ENCODE measurements at regions not wholly inside any gene's neighbourhood (a gene's known extent, or its start where the extent isn't known, plus 50 kb on each side); places are given as distances from the start of the nearest gene placed in this dataset.
"Not testable (repeated sequence)": the region's sequence is repeated elsewhere in the genome, so short reads cannot be mapped to it uniquely, and the experiment has no call there.

DNA sequence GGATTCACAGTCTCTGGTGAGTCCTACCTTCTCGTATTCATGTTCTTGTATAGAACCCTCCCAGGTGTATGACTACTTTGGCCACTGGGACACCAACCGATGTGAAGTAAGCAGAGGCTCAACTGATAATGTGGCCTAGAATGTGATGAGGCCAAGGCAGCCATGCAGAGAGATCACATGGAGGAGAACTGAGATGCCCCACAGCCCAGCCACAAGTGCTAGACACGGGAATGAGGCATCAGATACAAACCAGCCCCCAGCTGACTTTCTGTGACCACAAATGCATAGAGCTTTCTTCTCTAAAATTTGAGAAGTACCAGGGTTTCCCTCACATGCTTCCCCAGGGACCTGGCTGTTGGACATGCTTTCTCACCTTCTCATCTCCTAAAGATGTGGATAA, 375.7 kb downstream of the CCSER2 start:
- no peak for DNase-seq

DNA sequence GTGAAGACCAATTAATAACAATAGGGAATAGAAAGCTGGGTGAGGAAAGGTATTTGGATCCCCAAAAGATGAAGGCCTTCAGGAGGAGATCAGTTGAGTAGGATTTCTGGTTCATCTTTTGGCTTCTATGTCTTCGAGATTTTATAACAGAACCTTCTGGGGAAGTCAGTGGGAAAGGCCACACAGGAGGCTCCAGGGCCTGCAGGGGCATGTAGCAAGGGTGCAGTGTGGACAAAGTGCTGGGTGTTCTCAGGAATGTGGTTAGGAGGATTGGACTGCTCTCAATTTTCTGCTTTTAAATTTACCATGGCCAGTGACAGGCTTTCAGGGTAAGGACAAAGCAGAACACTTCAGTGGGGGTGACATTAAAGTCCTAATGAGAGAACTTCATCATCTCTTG, 378.0 kb downstream of the CCSER2 start:
- no peak for DNase-seq

- no peak for DNase-seq
Measured at GRCh38 chr10:84706875-84707274, 378.5 kb downstream of the CCSER2 start.

DNA sequence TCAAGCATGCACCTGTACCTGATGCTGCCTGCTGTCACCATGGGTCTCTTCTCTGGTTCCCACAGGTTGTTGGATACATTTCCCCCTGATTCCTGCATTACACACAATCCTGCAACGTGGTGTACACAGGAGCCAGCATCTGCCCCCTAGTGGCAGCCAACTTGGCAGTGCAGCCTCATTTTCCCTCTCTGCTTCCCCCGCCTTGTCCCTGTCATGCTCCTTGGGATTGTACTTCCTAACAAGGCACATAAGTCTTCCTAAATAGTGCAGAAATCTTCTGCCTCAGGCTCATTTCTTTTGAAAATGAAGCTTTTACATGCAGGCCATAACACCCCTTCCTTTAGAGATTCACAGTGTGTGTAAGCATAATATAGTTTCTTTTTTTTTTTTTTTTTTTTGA, 387.5 kb downstream of the CCSER2 start:
- no peak for DNase-seq

GRCh38 chr10:84718877-84719616, 390.7 kb downstream of the CCSER2 start:
- DNase-seq = no peak

DNA sequence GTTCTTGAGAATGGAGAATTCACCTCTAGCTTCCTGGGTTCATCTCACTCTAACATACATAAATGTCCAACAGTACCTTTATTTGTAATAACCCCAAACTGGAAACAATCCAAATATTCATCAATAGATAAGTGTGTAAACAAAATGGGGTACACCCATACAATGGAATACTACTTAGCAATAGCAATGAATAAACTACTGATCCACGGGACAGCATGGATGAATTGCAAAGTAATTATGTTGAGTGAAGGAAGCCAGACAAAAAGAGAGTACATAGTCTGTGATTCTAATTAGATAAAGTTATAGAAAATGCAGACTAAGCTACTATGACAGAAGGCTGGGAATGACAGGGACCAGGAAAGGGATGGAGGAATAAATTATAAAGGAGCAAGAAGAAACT, 391.3 kb downstream of the CCSER2 start:
- no peak for DNase-seq

DNA sequence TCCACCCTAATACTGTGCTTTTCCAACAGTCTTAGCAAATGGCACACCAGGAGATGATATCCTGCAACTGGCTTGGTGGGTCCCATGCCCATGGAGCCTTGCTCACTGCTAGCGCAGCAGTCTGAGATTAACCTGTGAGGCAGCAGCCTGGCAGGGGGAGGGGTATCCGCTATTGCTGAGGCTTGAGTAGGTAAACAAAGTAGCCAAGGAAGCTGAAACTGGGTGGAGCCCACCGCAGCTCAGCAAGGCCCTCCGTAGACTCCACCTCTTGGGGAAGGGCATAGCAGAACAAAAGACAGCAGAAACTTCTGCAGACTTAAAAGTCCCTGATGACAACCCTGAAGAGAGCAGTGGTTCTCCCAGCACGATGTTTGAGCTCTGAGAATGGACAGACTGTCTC, 399.0 kb downstream of the CCSER2 start:
- no peak for DNase-seq

- not testable (repeated sequence) for DNase-seq
Measured at GRCh38 chr10:84739126-84739525, 410.7 kb downstream of the CCSER2 start.

DNA sequence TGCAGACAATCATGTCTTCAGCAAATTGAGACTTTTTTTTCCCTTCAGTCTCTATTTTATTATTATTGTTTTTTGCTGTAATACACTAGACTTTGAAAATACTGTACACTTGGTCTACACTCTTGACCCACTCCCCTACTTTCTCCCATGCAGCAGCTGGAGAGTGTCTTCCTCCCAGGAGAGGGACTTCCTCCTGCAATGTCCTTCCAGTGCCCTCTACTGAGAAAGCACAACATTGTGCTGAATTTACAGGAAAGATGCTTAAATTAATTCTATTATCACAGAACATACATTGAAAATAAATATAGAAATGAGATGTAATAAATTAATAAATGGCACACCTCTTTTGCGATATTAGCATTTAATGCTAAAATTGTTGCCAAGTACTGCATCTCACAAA, 411.3 kb downstream of the CCSER2 start:
- DNase-seq = no peak

DNA sequence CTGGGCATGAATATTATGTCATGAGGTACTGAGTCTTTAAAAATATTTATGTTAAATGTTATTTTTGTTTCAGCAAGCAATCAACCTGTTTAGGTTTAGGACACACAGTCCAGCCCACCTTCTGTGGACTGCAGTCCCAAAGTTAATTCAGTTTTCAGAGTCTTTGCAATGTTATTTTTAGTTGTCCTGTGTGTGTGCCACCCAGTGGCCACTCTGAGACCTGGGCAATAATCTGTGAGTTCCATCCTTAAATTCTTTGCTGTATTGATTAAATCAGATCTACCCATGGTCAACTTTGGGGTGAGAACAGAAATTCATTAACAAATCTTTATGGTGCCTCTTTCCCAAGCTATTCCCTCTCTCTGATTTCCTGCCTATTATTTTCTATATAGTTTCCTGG, 415.1 kb downstream of the CCSER2 start:
- DNase-seq = no peak

DNA sequence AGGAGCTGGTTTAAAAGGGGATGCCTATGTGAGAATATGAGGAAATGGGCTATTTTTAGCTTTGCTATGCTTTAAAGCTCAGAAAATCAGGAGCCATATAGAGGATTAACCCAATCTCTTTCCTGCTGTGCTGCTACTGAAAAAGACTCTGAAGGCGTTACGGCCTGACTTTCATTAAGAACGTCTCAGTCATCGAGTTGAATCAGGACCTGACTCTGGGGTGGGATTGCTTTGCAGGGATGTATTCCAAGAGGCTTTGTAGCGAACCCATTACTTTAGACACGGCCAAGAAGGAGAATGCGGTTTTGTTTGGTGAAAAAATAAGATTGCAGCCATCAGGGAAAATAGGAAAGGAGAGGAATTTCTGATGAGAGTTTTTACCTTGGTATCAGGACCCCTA, 426.9 kb downstream of the CCSER2 start:
- no peak for DNase-seq

DNA sequence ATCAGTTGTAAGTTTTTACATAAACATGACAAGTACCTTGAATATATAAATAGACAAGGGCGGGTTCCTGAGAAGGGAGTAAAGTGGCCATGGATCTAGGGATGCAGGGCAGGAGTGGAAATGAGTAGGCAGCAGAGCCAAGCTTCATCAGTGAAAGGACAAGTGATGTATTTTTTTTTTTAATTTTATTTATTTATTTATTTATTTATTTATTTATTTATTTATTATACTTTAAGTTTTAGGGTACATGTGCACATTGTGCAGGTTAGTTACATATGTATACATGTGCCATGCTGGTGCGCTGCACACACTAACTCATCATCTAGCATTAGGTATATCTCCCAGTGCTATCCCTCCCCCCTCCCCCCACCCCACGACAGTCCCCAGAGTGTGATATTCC, 428.3 kb downstream of the CCSER2 start:
- DNase-seq = not testable (repeated sequence)

DNA sequence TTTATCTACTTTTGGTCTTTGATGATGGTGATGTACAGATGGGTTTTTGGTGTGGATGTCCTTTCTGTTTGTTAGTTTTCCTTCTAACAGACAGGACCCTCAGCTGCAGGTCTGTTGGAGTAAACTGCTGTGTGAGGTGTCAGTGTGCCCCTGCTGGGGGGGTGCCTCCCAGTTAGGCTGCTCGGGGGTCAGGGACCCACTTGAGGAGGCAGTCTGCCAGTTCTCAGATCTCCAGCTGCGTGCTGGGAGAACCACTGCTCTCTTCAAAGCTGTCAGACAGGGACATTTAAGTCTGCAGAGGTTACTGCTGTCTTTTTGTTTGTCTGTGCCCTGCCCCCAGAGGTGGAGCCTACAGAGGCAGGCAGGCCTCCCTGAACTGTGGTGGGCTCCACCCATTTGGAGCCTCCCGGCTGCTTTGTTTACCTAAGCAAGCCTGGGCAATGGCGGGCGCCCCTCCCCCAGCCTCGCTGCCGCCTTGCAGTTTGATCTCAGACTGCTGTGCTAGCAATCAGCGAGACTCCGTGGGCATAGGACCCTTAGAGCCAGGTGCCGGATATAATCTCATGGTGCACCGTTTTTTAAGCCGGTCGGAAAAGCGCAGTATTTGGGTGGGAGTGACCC, 433.7 kb downstream of the CCSER2 start:
- not testable (repeated sequence) for DNase-seq

DNA sequence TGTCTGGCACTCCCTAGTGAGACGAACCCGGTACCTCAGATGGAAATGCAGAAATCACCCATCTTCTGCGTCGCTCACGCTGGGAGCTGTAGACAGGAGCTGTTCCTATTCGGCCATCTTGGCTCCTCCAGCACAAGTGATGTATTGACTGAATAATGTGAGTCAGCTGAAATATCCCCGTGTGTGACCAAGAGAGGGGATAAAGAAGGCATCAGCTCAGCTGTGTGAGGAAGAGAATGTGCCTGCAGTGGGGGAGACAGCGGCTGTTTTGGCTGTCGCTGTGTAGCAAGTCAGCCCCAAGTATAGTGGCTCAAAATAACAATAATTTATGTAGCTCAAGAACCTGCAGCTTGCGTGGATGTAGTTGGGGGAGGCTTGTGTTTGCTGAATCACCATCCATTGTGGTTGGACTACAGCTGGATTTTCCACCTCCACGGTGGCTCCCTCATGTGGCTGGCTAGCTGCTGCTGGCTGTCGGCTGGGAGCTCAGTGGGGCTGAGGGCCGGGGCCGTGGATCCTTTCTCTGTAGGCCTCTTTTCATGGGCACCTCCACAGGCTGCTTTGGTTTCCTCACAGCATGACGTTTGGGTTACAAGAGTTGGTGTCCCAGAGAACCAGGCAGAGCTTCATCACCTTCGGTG, 434.5 kb downstream of the CCSER2 start:
- no peak for DNase-seq

DNA sequence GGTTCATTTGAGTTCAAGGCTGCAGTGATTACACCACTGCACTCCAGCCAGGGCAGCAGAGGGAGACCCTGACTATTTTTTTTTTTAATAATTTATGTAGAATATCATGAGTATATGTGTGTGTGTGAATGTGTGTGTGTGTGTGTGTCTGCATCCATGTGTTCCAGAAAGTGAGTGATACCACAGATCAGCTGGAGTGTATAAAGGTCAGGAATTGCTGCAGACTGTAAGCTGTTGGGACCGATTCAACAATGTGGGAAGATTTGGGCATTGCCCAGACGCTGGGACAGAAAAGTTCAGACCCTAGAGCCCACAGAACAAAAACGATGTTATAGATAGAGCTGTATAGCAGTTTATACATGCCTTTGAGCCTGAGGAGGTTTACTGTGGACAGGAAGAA, 435.6 kb downstream of the CCSER2 start:
- DNase-seq = no peak

GRCh38 chr10:84765086-84765485, 436.7 kb downstream of the CCSER2 start:
- no peak for DNase-seq

DNA sequence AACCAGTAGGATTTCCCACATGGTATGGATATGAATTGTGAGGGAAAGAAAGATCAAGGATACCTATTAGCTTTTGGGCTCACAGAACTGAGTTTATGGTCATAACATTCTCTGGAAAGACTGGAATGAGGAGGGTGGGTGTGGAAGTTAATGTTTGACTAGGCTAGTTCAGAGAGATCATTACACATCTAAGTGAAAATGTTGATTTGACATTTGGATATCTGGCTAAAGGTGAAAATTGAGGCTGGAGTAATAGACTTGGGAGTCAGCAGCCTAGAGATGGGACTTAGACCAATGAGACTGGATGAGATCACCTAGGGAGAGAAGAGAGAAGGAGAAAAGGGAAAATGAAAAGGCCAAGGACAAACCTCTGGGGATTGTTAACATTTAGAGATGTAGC, 437.3 kb downstream of the CCSER2 start:
- DNase-seq = no peak

- DNase-seq = no peak
Measured at GRCh38 chr10:84766923-84767322, 438.5 kb downstream of the CCSER2 start.

DNA sequence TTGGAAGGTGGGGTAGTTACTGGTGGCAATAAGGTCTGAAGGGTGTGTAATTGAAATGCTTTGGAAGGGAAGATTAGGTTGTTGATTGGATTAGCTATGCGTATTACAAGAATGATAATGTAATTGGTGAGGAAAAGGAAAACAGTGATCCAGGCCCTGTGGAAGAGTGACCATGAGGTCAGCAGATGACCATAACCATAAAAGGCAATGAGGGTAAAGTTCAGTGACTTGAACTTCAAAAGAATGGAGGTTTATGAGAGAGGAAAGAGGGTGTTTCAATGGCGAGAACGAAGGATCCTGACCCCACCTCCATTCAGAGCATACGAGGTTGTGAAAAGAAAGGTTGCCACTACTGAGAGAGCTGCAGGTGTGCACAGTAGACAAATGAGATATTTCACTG, 439.7 kb downstream of the CCSER2 start:
- no peak for DNase-seq

GRCh38 chr10:84770824-84771223, 442.4 kb downstream of the CCSER2 start:
- no peak for DNase-seq

GRCh38 chr10:84783386-84783785, 455.0 kb downstream of the CCSER2 start:
- peak; percentile 6 for DNase-seq

DNA sequence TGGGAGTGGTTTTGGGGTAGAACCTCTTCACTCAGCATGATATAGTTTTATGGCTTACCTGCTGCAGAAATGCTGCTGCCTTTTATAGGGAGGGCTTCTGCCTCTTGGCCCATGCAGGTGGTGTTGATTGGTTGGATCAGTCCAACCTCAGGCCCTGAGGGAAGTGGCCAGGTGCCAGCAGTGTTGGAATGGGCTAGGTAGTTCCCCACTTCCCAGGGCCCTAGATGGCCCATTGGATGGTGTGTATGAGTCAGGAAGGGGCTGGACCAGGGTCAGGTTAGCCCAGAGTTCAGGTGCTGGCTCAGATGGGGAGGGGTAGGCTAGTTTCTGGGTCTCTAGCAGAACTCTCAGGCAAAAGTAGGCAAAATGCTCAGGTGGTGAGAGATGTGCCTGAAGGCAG, 455.5 kb downstream of the CCSER2 start:
- no peak for DNase-seq

GRCh38 chr10:84784749-84785148, 456.4 kb downstream of the CCSER2 start:
- DNase-seq = no peak

- no peak for DNase-seq
Measured at GRCh38 chr10:84789026-84789425, 460.6 kb downstream of the CCSER2 start.
